M059J (cell line): ENCODE measurements at regions not wholly inside any gene's neighbourhood (a gene's known extent, or its start where the extent isn't known, plus 50 kb on each side); places are given as distances from the start of the nearest gene placed in this dataset.
"Not testable (repeated sequence)": the region's sequence is repeated elsewhere in the genome, so short reads cannot be mapped to it uniquely, and the experiment has no call there.

Experiments
- DNase-seq: peaks from one replicate; pipeline ENCODE4 v3.0.0-alpha.2; 2012; ENCODE audit warnings: low read depth

DNA sequence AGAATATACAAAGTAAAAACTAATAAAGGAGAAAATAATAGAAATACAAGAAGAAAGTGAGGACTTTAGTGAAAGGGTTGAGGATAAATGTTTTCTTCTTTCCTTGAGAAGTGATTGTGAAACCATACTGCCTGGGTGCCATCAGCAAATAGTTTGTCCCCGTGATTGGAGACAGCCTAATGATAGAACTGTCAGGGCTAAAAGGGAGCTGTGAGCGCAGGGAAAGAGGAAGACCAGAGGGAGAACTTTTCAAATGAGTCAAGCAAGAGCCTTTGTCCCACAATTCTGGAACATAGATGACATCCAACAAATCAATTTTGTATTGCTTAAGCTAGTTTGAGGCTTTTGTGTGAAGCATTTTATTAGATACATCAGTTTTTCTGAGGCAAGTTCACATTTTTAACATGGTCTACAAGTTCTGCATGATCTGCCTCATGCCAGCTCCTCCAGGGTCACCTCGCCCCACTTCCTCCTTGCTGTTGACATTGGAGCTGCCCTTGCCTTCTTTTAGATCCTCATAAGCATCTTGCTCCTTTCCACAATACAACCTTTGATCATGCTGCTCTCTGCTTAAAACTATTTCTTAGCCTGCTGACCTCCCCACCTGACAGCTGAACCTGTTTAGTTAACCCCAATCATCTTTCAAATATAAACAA, 213.4 kb upstream of the REG3G start:
- DNase-seq = no peak

- no peak for DNase-seq
Observed at GRCh38 chr2:78814331-78814986, 211.0 kb upstream of the REG3G start.

DNA sequence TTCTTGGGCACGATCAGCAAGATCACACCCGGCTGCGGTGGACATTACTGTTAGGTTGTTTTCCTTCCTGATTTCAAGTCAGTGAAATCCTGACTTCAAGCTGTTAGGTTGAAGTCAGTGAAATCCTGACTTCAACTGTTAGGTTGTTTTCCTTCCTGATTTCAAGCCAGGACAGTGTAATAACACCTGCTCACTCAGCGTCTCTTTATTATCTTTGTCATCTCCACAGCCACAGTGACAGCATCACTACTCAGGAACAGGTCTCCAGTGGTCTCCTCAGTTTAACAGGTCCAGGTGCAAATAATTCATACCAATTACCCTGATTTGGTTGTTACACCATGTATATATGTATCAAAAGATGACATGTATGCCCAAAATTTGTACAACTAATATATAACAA, 208.1 kb upstream of the REG3G start:
- DNase-seq = no peak

DNA sequence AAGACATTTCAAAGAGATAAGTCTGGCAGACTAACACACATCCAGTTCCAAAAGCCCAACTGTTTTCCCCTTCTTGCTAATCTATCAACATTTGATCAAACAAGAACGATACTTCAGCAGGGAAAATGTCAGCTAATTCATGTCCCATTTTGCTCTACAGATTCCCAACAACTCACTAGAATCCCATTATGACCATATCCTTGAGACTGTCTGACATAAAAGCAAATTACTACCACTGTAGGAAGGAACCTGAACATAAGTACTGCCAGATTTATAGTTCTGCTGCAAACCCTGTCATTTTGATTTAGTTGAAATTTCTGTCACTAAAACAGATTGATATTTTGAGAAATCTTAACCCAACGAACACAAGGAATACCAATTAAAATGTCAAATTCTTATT, 193.0 kb upstream of the REG3G start:
- no peak for DNase-seq

GRCh38 chr2:78839259-78839658, 186.2 kb upstream of the REG3G start:
- no peak for DNase-seq

GRCh38 chr2:78840311-78840710, 185.2 kb upstream of the REG3G start:
- not testable (repeated sequence) for DNase-seq

DNA sequence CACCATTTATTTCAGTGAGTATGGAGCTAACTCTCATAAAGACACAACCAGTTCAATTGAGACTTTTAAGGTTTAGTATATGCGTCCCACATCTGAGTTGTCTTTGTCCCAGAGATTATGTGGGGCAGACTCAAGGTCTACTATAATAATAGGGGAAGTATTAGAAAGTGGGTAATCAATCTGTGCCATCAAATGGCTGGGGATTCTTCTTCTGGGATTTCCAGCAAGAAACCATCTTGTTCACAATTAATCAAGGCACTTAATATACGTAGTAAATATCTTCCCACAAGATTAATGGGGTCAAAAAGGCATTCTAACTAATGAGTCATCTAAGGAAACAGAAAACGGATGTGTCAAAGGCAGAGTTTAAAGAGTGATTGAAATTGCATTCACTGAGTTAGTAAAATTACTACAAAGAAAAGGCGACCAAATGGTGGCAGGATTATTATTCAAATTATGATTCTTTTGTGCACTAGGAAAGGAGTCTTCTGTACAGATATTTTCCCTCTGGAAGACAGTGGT, 179.8 kb upstream of the REG3G start:
- no peak for DNase-seq

DNA sequence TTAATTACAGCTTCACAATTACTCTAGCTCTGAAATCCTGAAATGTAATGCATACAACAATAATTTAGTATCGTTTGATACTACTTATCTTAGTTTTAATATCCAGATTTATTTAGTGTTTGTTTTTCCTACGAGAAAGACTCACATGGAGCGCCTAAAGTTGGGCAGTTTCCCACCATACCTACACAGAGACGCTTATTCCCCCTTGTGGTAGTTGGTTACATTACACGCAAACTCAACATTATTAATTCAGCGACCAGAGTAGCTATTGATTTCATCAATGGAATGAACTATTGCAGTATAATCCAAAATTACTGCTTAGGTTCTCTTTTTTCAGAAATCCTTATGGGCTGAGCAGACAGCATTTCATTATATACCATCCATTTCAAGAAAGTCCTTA, 164.0 kb upstream of the REG3G start:
- DNase-seq = peak; percentile 15

GRCh38 chr2:78864205-78864604, 161.3 kb upstream of the REG3G start:
- DNase-seq = no peak

GRCh38 chr2:78865667-78866066, 159.8 kb upstream of the REG3G start:
- DNase-seq = no peak

DNA sequence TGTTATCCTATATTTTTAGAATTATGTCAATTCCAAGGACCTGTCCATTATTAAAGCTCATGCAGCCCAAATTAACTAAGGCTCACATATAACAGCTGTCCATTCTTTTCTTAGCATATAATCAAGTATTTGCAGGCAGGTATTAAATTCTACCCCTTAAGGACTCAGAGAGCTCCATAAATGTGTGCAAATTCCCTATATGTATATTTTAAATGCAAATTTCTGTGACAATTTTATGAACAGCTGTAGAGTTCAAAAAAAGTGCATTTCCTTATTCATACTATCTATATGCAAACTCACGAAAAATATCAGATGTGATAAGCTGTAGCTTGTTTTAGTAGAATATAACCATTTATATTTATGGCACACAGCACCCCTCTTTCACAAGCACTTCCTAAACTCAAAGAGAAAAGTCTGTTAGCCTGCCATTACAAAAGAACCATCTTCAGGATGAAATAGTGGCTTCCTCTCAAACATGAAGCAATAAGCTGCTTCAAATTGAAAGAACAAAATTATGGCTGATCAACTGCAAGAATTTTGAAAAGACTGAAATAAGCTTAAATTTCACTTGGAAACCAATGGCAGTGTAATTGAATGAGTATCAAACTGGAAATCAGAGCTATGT, 155.0 kb upstream of the REG3G start:
- no peak for DNase-seq

- DNase-seq = no peak
Observed at GRCh38 chr2:78873526-78873925, 152.0 kb upstream of the REG3G start.

GRCh38 chr2:78876316-78876688, 149.2 kb upstream of the REG3G start:
- DNase-seq = no peak

DNA sequence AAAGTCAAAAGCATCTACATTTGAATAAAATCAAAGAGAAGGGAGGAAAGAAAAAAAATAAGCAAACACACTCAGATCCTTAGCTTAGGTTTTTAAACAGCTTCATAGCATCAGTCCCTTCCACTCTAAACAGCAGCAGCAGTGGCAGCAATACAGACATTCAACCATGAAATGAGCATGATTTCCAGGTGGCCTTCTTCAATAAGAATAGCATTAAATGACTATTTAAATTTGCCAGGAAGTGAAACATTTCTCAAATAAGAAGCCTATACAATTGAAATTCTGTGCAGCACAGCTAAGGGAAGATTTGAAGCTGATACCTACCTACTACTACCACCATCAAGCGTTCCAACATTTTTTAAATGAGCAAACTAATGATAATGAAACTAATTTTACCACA, 138.1 kb upstream of the REG3G start:
- no peak for DNase-seq

DNA sequence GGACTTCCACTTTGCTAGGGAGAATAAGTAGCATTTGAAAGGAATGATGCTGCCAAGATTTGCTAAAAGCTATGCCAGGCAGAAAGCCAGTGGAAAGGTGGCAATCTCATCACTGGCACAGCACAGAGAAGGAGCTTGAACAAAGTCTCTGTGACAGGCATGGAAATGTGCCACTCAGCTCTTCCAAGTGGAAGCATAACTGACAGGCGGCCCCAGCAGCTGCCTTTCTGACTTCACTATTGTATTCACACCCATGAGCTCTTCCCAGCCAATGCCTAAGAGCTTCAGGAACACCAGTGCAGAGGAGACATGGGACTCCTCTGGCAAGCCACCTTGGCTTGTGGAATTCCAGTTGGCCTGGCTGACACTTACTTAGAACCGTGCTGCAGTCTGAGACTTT, 134.6 kb upstream of the REG3G start:
- DNase-seq = no peak

DNA sequence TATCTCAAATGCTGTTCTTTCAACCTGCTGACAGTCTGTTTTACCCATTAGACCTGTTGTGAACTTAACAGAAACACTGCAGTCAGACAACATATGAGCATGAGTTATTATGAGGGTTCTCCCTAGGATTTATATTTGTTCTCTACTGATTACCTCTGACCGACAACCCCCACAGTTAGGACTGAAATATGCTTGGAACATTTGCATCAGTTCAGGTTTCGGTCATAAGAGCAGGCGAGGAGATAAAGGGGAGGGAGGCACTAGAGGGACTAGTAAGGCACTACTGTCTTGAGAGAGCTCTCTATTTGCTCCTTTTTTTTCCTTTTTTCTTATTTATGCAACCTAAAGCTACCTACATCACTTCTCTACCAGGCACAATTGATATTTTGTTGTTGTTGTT, 133.2 kb upstream of the REG3G start:
- no peak for DNase-seq

GRCh38 chr2:78895022-78895421, 130.5 kb upstream of the REG3G start:
- DNase-seq = no peak

DNA sequence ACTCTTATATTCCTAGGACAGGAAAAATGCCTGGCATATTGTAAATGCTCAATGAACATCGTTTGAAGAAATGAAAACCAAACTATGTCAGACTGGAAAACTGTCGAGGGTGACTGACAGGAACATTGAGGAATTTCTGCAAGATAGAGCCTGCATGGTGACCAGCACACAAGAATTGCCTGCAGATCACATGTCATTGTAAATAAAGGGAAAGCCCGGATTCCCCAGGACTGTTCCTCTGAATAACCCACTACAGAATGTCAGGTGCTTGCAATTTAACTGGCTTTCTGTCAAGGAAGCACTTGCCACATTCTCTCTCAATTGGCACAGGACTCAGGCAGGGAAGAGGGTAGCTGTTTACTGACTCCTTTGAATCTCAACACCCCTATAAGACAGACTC, 129.0 kb upstream of the REG3G start:
- no peak for DNase-seq

GRCh38 chr2:78907089-78907488, 118.4 kb upstream of the REG3G start:
- DNase-seq = no peak

DNA sequence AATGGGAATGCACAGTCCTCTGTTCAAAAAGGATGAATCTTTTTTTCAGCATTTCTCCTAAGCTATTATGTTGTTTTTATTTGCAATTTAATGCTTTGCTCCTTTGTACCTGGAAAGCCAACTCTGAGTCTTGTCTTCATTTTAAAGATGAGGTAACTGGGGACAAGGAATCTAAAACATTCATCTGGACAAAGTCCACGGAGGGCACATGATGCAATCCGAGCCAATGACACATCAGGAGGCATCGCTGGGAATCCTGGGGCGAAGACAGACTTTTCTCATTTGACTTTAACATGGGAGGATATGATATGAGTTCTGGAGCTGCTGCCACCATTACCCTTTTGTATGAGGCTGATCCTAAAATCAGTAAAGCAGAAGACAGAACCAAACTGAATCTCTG, 116.5 kb upstream of the REG3G start:
- no peak for DNase-seq

GRCh38 chr2:78910376-78910775, 115.1 kb upstream of the REG3G start:
- DNase-seq = no peak

- DNase-seq = no peak
Observed at GRCh38 chr2:78913257-78913656, 112.2 kb upstream of the REG3G start.

DNA sequence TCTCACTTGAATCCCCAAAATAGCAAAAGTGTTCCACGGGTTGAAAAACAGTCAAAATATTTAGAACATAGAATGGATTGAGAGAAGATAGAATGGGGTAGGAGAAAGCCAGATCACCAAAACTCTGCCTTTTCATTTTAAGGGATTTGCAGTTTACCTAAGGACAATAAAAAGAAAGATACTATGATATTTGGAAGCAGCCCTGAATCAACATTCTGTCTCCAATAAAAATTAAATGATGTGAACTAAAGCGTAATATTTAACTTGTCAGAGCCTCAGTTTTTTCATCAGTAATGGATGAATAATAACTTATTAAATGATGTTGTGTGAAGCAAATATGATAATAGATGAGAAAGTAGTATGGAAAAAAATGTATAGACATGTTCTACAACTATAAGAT, 100.2 kb upstream of the REG3G start:
- no peak for DNase-seq
